IMR-90 (cell line): ENCODE measurements at regions not wholly inside any gene's neighbourhood (a gene's known extent, or its start where the extent isn't known, plus 50 kb on each side); places are given as distances from the start of the nearest gene placed in this dataset.

ENCODE experiments used
- ATAC-seq: fragments of 200-7000 bp; cut with Tn5 transposase; 2 replicates; pipeline ENCODE4 v1.9.1; 2020; ENCODE audit warnings: low read depth, mild to moderate bottlenecking, moderate library complexity
- BruUV-seq: library from RNA; stranded (reverse); fragments of 400-500 nt; replicated peaks from 2 replicates; lab custom pipeline; 2021; lab: Mats Ljungman, UMichigan
- CTCF ChIA-PET: fragments of 300-600 bp; formaldehyde crosslinking; extraction: SDS; loops from one replicate; lab custom pipeline; 2021; ENCODE audit warnings: antibody characterized with exemption; lab: Yijun Ruan, JAX
- POLR2A ChIA-PET: fragments of 300-600 bp; sonication (Branson Sonifier 250); formaldehyde crosslinking; loops from one replicate; lab custom pipeline; 2022; ENCODE audit warnings: antibody characterized with exemption; ENCODE audit not compliant: unreplicated experiment; lab: Charles Lee
- DNase-seq: peaks from one replicate; pipeline ENCODE4 v3.0.0; 2013
- H2AFZ ChIP-seq: replicated peaks from 2 replicates; pipeline ENCODE3; 2013; ENCODE audit warnings: low read length, mild to moderate bottlenecking; ENCODE audit not compliant: poor library complexity
- H2AK5ac ChIP-seq: 2 replicates; pipeline ENCODE4 v1.6.1; 2013; ENCODE audit warnings: low read depth, low read length, inconsistent platforms
- H2AK9ac ChIP-seq: replicated peaks from 2 replicates; pipeline ENCODE3; 2013; ENCODE audit warnings: mild to moderate bottlenecking, low read depth, low read length, moderate library complexity; ENCODE audit not compliant: poor library complexity
- H2BK120ac ChIP-seq: 2 replicates; pipeline ENCODE4 v1.6.1; 2013; ENCODE audit warnings: low read depth, low read length, inconsistent platforms
- H2BK15ac ChIP-seq: 3 replicates; pipeline ENCODE4 v1.6.1; 2013; ENCODE audit warnings: low read depth, low read length, inconsistent platforms
- H2BK20ac ChIP-seq: 2 replicates; pipeline ENCODE4 v1.6.1; 2013; ENCODE audit warnings: low read depth, mild to moderate bottlenecking, inconsistent platforms, low read length, moderate library complexity
- H2BK5ac ChIP-seq: 2 replicates; pipeline ENCODE4 v1.6.1; 2013; ENCODE audit warnings: mild to moderate bottlenecking, low read depth, low read length, inconsistent platforms; ENCODE audit not compliant: poor library complexity, severe bottlenecking
- H3K14ac ChIP-seq: replicated peaks from 2 replicates; pipeline ENCODE4 v1.6.1; 2013; ENCODE audit warnings: low read depth, low read length, inconsistent platforms
- H3K18ac ChIP-seq: 2 replicates; pipeline ENCODE4 v1.6.1; 2013; ENCODE audit warnings: low read depth, low read length, control low read depth
- H3K23ac ChIP-seq: 2 replicates; pipeline ENCODE4 v1.6.1; 2013; ENCODE audit warnings: low read depth, low read length, inconsistent platforms
- H3K27ac ChIP-seq: 2 replicates; pipeline ENCODE4 v1.5.1; 2013; ENCODE audit warnings: mild to moderate bottlenecking, control low read depth, low read length; ENCODE audit not compliant: insufficient read depth
- H3K27me3 ChIP-seq: 2 replicates; pipeline ENCODE4 v1.6.1; 2013; ENCODE audit warnings: low read length; ENCODE audit not compliant: control insufficient read depth, insufficient read depth
- H3K36me3 ChIP-seq: 2 replicates; pipeline ENCODE4 v1.6.1; 2013; ENCODE audit warnings: low read length, mixed read lengths; ENCODE audit not compliant: control insufficient read depth, insufficient read depth
- H3K4ac ChIP-seq: 2 replicates; pipeline ENCODE4 v1.6.1; 2013; ENCODE audit warnings: low read depth, low read length, inconsistent platforms
- H3K4me1 ChIP-seq: 2 replicates; pipeline ENCODE4 v1.6.1; 2013; ENCODE audit warnings: low read length, mixed read lengths; ENCODE audit not compliant: control insufficient read depth, insufficient read depth
- H3K4me2 ChIP-seq: 2 replicates; pipeline ENCODE4 v1.6.1; 2013; ENCODE audit warnings: low read depth, mild to moderate bottlenecking, control low read depth, low read length, moderate library complexity
- H3K4me3 ChIP-seq: 2 replicates; pipeline ENCODE4 v1.5.1; 2013; ENCODE audit warnings: low read depth, mild to moderate bottlenecking, control low read depth, low read length, moderate library complexity; ENCODE audit not compliant: insufficient read depth
- H3K56ac ChIP-seq: 2 replicates; pipeline ENCODE4 v1.6.1; 2013; ENCODE audit warnings: low read length, inconsistent platforms; ENCODE audit not compliant: insufficient read depth; ENCODE audit errors: extremely low read depth
- H3K79me1 ChIP-seq, 2 experiments: 2 replicates each; pipeline ENCODE4 v1.6.1; 2013; ENCODE audit warnings: low read length in 2 of 2, inconsistent platforms in 1 of 2, low read depth in 1 of 2
- H3K9ac ChIP-seq: 2 replicates; pipeline ENCODE4 v1.6.1; 2013; ENCODE audit warnings: low read depth, low read length, control low read depth
- H3K9me1 ChIP-seq: 2 replicates; pipeline ENCODE4 v1.6.1; 2013; ENCODE audit warnings: low read length, inconsistent platforms; ENCODE audit not compliant: insufficient read depth
- H3K9me3 ChIP-seq: 2 replicates; pipeline ENCODE4 v1.6.1; 2013; ENCODE audit warnings: low read length; ENCODE audit not compliant: control insufficient read depth, insufficient read depth
- H4K20me1 ChIP-seq: 2 replicates; pipeline ENCODE4 v1.6.1; 2013; ENCODE audit warnings: low read length, inconsistent platforms; ENCODE audit not compliant: insufficient read depth
- H4K5ac ChIP-seq: 2 replicates; pipeline ENCODE4 v1.6.1; 2013; ENCODE audit warnings: mild to moderate bottlenecking, low read depth, low read length, control low read depth
- H4K8ac ChIP-seq, 2 experiments: 2 replicates each; pipeline ENCODE4 v1.6.1; 2013; ENCODE audit warnings: low read depth in 2 of 2, low read length in 2 of 2, control low read depth in 1 of 2, inconsistent platforms in 1 of 2
- H4K91ac ChIP-seq: 2 replicates; pipeline ENCODE4 v1.6.1; 2013; ENCODE audit warnings: low read depth, low read length, inconsistent platforms; ENCODE audit not compliant: insufficient read depth
- BHLHE40 ChIP-seq: fragments of 150-350 bp; IDR thresholded peaks from 2 replicates; pipeline ENCODE4 v1.6.1; 2016; ENCODE audit warnings: mild to moderate bottlenecking, low read depth, low read length
- CEBPB ChIP-seq: IDR thresholded peaks from 2 replicates; pipeline ENCODE4 v1.6.1; 2012; ENCODE audit warnings: low read depth, low read length, improper control_type of control experiment
- CHD1 ChIP-seq: IDR thresholded peaks from 2 replicates; pipeline ENCODE4 v1.6.1; 2012; ENCODE audit warnings: low read depth, low read length, improper control_type of control experiment
- CTCF ChIP-seq: conservative IDR thresholded peaks from 2 replicates; pipeline ENCODE4 v1.5.1; 2012; ENCODE audit warnings: mild to moderate bottlenecking, low read depth, low read length, improper control_type of control experiment
- ELK1 ChIP-seq: fragments of 150-350 bp; IDR thresholded peaks from 2 replicates; pipeline ENCODE4 v1.6.1; 2016; ENCODE audit warnings: low read depth, mild to moderate bottlenecking, low read length, moderate library complexity, borderline replicate concordance
- FOS ChIP-seq: fragments of 150-350 bp; IDR thresholded peaks from 2 replicates; pipeline ENCODE4 v1.6.1; 2016; ENCODE audit warnings: low read depth, low read length
- MAFK ChIP-seq: IDR thresholded peaks from 2 replicates; pipeline ENCODE4 v1.6.1; 2012; ENCODE audit warnings: low read depth, low read length, improper control_type of control experiment
- MAZ ChIP-seq: IDR thresholded peaks from 2 replicates; pipeline ENCODE4 v1.6.1; 2012; ENCODE audit warnings: low read depth, mild to moderate bottlenecking, low read length, improper control_type of control experiment, moderate library complexity, borderline replicate concordance
- MXI1 ChIP-seq: IDR thresholded peaks from 2 replicates; pipeline ENCODE4 v1.6.1; 2012; ENCODE audit warnings: low read depth, mild to moderate bottlenecking, low read length, moderate library complexity, borderline replicate concordance
- NFE2L2 ChIP-seq: fragments of 150-350 bp; IDR thresholded peaks from 2 replicates; pipeline ENCODE4 v1.6.1; 2016; ENCODE audit warnings: low read depth, mild to moderate bottlenecking, low read length
- POLR2A ChIP-seq: IDR thresholded peaks from 2 replicates; pipeline ENCODE4 v1.6.1; 2012; ENCODE audit warnings: mild to moderate bottlenecking, low read depth, low read length
- RAD21 ChIP-seq: IDR thresholded peaks from 2 replicates; pipeline ENCODE4 v1.6.1; 2012; ENCODE audit warnings: low read length, improper control_type of control experiment
- RCOR1 ChIP-seq: IDR thresholded peaks from 2 replicates; pipeline ENCODE4 v1.6.1; 2012; ENCODE audit warnings: mild to moderate bottlenecking, low read length, improper control_type of control experiment; ENCODE audit not compliant: insufficient replicate concordance
- RFX5 ChIP-seq: IDR thresholded peaks from 2 replicates; pipeline ENCODE4 v1.8.0; 2012; ENCODE audit warnings: low read depth, mild to moderate bottlenecking, low read length, moderate library complexity
- SMC3 ChIP-seq: fragments of 150-350 bp; IDR thresholded peaks from 2 replicates; pipeline ENCODE4 v1.6.1; 2016; ENCODE audit warnings: low read depth, mild to moderate bottlenecking, antibody characterized with exemption, low read length, moderate library complexity
- USF2 ChIP-seq: fragments of 150-350 bp; IDR thresholded peaks from 2 replicates; pipeline ENCODE4 v1.6.1; 2017; ENCODE audit warnings: mild to moderate bottlenecking, antibody characterized with exemption, low read length, low read depth
- WGBS, 2 experiments: methylation state at CpG; one replicate each; pipeline versions ENCODE4 v1.1.5 to v1.1.7; 2013; ENCODE audit warnings: missing lambda C conversion rate in 2 of 2; ENCODE audit not compliant: insufficient read length in 1 of 2; ENCODE audit errors: extremely low coverage in 2 of 2; 5-methylcytosine and 5-hydroxymethylcytosine counted together
- dilution Hi-C: fragments of 300-500 bp; cut with HindIII; formaldehyde crosslinking; loops from one replicate; pipeline ENCODE4 v1.14.3; 2018; ENCODE audit warnings: low sequenced_read_pairs; ENCODE audit not compliant: unreplicated experiment
- in situ Hi-C: fragments of 300-500 bp; cut with MboI; formaldehyde crosslinking; loops from 3 replicates; pipeline ENCODE4 v1.14.3; 2019; ENCODE audit warnings: low sequenced_read_pairs, inconsistent platforms, mixed read lengths
- intact Hi-C: fragments of 100-400 bp; cut with micrococcal nuclease; formaldehyde crosslinking; loops from 2 replicates; pipeline ENCODE4 v1.10.0; 2022

DNA sequence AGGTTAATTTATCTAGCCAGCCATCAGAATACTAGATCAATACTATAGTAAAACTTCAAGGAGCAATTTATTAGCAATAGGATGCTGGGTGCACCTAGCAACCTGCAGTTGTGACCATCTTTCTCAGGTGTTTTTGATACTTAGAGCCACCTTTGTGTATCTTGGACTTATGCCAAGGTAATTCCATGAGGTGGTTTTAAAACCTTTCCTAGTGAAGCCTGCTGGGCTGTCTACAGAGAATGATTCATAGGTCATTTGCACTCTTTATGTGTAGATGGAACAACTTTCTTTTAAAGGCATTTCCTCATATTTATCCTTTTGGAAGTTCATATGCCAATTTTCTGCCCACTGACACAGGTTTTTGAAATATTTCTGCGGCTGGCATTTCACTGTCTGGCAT, 1030.1 kb upstream of the POU3F3 start:
- Histone ChIP-seq H3K4me1 (no peaks in the 10 kb centered on the region), H2AK5ac (no peak overlapping the region), H2BK15ac (no peak overlapping the region), H3K27ac (no peak overlapping the region), H3K4ac (no peak overlapping the region), H2BK20ac (no peak overlapping the region), H3K14ac (no peak overlapping the region), H3K79me1 (no peaks in the 10 kb centered on the region), H2BK5ac (no peak overlapping the region), H4K5ac (no peak overlapping the region), H3K9me3 (peaks cover 2% of the 10 kb centered on the region; the same call in 1 of the 2 replicates), H3K23ac (no peak overlapping the region), H2AK9ac (no peak overlapping the region), H2BK120ac (no peak overlapping the region), H3K4me3 (no peak overlapping the region), H3K36me3 (no peaks in the 10 kb centered on the region), H4K20me1 (no peaks in the 10 kb centered on the region), H3K4me2 (no peak overlapping the region), H4K91ac (no peak overlapping the region), H4K8ac (no peak overlapping the region), H3K56ac (no peak overlapping the region), H2AFZ (no peak overlapping the region), H3K9me1 (no peaks in the 10 kb centered on the region), H3K9ac (no peak overlapping the region), H3K27me3 (no peaks in the 10 kb centered on the region), H3K18ac (no peak overlapping the region)
- BruUV-seq: no TSS peak
- no peak for TF ChIP-seq MAZ
- TF ChIP-seq FOS: no peak
- no peak for TF ChIP-seq CTCF
- TF ChIP-seq USF2: no peak
- no peak for TF ChIP-seq MXI1
- no peak for TF ChIP-seq MAFK
- no peak for TF ChIP-seq SMC3
- TF ChIP-seq ELK1: no peak
- no peak for TF ChIP-seq CEBPB
- no peak for TF ChIP-seq RFX5
- TF ChIP-seq POLR2A: no peak
- TF ChIP-seq BHLHE40: no peak
- TF ChIP-seq CHD1: no peak
- TF ChIP-seq NFE2L2: no peak
- TF ChIP-seq RCOR1: no peak
- no peak for TF ChIP-seq RAD21
- CTCF ChIA-PET: no interaction called here
- POLR2A ChIA-PET: no interaction called here
- 0% methylated on average over 1 of the region's 1 CpG; no CpG with 5 or more reads in 1 of the 2 experiments for WGBS, 2 experiments
- in situ Hi-C loops: no loop called here
- DNase-seq (no peak), ATAC-seq (no peak)
- dilution Hi-C loops: no loop called here
- intact Hi-C loops: no loop called here
